GM18520 (cell line): ENCODE measurements at regions not wholly inside any gene's neighbourhood (a gene's known extent, or its start where the extent isn't known, plus 50 kb on each side); places are given as distances from the start of the nearest gene placed in this dataset.

Experiments
- ATAC-seq: cut with Tn5 transposase; IDR thresholded peaks from one replicate; pipeline ENCODE4 v1.9.1; 2021; ENCODE audit not compliant: unreplicated experiment

DNA sequence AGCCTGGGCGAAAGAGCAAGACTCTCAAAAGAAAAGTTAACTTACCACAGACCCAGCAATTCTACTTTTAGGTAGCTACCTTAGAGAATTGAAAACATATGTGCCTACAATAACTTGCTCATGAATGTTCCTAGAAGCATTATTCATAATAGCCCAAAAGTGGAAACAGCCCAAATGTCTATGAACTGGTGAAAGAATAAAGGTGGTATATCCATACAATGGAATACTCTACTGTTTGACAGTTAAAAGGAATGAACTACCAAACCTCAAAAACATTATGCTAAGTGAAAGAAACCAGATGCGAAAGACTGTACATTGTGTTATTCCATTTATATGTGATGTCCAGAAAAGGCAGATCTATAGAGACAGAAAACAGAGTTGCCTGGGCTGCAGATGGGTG is 131.4 kb downstream of the UCHL1 start:
- ATAC-seq: no peak

DNA sequence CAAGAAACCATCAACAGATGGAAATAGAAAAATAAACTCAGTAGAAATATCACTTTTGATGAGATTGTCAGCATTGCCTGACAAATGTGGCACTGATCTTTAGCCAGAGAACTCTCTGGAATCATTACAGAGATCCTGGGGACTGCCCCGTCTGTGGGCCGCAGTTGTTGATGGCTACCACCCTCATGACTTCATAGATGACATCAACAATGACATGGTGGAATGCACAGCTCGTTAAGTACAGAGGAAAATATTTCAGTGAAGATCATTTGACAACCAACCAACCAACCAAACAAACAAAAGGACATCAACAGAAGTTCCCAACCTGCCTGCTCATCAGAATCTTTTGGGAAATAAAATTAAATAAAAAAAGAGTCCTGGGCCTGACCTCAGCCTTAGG is 132.6 kb downstream of the UCHL1 start:
- no peak for ATAC-seq

DNA sequence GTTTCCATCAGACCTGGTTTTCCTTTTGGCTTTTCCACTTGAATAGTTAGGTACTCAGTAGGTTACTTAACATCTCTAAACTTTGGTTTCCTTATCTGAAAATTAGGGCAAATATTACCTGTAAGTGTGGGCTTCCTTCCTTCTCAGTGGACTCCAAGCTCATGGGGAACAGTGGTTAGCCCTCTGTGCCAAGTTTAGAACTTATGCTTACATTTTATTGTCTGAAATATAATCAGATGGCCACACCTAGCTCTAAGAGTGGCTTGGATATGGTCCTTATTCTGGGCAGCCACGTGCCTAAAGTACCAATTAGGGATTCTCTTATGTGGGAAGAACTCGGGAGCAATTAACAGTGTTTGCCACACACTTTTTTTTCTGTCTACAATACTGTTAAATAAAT is 133.9 kb downstream of the UCHL1 start:
- no peak for ATAC-seq

GRCh38 chr4:41391271-41391670 is 134.5 kb downstream of the UCHL1 start:
- ATAC-seq: no peak

GRCh38 chr4:41394481-41394894 is 137.8 kb downstream of the UCHL1 start:
- ATAC-seq: no peak

DNA sequence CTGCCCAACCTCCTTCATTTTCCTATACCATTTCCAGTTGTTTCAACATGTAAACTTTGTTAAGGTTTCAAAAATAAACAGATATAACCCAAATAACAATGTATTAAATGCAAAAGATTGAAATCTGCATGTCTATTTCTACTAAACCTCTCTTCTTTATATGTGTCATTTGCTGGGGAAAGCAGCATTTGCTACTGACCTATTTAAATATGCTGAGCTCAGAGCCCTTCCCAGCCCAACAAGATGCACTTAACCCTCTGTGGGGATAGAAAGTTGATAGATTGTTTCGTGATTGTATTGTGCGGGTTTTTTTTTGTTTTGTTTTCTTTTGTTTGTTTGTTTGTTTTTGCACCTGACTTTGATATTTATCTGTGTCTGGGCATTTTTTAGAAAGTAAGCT is 139.5 kb downstream of the UCHL1 start:
- no peak for ATAC-seq

DNA sequence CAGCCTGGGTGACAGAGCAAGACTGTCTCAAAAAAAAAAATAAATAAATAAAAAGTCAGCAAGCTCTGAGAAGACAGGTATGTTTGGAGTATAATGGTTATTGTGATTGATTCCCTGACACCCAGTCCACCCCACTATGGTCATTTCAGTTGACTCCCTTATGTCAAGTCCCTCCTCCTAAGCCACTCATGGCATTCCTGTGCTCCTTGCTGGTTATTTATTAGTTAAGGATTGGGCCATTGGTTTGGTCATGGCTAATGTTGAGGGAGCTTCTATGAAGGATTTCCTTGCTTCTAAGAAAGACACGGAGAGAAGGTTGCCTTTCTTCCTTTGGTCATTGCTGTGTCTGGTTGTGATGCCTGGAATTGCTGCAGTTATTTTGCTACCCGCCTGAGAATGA is 140.1 kb downstream of the UCHL1 start:
- ATAC-seq: no peak

GRCh38 chr4:41399231-41399630 is 138.7 kb upstream of the LIMCH1 start:
- no peak for ATAC-seq

DNA sequence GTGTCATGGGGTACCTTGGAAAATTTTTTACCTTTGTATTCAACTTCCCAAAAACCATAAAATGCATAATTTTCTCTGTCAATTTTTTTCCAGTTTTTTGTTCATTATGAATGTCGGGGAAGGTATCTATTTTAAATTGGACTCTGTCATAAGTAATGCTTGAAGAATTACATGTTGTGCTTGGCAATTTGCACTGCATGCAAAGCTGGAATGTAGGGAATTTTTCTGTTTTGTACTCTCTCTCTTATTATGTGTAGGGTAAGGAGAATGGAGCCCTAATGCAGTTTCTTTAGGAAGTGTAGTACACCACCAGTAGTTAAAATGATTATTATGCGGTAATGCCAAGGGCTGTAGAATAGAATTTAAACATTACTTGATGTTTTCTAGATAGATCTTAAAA is 137.7 kb upstream of the LIMCH1 start:
- ATAC-seq: no peak

DNA sequence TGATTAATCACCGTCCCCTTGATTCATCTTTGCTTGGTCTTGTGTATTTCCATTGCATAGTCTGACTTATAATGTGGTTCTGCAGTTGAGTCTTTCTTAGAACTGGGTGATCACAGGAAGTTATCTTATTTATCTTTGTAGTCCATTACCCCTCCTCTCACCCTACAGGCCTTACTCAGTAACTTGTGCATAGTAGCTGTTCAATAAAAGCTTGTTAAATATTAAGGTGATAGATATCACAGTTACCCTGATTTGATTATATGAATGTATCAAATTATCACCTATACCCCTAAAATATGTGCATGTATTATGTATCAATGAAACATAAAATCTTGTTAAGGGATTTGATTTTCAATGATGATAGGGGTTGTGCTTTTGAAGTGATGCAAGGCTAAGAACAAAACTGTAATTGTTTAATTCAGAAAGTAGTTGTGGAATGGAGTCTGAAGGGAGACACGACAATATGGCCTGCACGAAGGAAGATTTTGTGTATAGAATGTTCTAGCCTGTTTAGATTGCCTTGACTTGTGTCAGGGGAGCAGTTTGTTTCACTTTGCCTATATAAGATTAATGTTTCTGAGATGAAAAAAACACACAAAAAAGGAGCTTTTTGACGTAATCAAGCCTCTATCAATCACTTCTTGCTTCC is 132.4 kb upstream of the LIMCH1 start:
- ATAC-seq: no peak

DNA sequence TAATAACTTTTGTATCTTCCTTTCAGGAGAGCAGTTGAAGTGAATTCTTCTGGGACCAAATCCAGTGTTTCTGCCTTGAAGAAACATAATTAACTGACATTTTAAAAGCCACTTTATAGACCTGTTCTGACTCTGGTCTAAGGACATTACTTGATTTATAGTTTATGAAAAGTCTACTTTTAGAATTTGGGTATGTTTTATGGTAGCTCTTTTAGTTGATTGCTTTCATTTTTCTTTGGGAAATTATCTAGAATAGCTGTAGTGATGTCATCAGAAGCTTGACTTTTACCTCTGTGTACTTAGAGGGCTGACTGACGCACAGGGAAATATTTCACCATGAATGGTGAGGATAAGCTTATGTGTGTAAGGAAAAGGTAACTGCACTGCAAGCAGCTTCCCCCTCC is 131.8 kb upstream of the LIMCH1 start:
- ATAC-seq: no peak

DNA sequence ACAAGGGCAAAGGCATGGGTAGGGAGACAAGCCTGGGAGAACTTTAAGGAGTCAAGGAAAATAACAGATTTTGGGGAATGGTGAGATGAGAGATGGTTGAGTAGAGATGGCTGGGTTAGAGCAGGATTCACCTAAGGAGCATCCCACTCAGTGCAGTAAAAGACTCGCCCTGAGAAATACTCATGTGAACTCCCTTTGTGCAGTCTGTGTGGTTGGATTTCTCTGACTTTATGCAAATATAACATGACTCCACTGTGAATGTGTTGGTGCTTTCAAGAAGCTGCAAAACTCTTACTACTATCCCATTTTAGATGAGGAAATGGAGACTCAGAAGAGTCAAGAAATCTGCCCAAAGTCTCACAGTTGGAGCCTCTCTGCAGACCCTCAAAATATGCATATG is 129.8 kb upstream of the LIMCH1 start:
- ATAC-seq: no peak

DNA sequence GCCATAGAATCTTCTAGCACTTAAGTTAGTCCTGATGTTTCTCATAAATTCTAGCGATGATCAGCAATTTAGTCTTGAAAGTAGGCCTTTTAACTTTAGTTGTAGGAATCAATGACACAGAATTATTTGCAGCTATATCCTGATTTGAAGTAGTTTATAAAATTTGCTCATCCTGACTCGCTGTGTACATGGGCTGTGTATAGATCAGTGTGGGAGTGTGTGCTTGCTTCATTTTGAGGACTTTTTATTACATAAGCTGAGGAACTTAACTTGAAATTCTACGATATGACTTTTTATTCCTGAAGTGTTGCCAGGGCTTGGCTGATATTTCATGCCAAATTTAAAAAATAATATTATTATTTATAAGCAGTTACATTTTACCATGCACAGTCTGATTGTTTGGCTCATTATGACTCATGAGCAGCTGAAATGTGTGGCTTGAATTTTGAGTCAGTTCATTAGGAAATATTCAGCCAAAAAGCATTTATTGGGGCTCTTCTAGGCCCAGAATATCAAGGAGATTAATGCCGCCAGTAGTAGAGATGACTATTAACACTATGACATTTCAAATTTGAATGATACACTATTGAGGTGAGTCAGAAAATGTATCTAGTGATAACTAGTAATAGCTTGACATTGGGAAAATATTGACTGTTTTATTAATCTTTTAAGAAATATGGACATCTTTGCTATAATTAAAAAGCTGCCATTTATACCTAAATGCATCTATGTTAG is 128.9 kb upstream of the LIMCH1 start:
- no peak for ATAC-seq

DNA sequence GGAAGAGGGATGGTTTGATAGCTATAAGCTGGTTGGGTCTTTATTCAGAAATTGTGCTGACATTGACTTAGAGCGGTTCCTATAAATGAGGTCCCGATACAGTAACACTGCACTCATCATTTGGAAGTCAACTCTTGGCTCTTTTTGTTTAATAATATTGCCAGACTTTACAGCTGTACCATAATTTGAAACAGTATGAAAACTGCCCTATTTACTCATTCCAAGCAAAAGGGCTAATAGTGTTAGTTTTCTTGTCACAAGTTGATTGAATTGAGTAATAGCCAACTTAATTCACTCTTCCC is 128.4 kb upstream of the LIMCH1 start:
- no peak for ATAC-seq

- ATAC-seq: no peak
Measured at GRCh38 chr4:41410049-41410448, 127.9 kb upstream of the LIMCH1 start.

DNA sequence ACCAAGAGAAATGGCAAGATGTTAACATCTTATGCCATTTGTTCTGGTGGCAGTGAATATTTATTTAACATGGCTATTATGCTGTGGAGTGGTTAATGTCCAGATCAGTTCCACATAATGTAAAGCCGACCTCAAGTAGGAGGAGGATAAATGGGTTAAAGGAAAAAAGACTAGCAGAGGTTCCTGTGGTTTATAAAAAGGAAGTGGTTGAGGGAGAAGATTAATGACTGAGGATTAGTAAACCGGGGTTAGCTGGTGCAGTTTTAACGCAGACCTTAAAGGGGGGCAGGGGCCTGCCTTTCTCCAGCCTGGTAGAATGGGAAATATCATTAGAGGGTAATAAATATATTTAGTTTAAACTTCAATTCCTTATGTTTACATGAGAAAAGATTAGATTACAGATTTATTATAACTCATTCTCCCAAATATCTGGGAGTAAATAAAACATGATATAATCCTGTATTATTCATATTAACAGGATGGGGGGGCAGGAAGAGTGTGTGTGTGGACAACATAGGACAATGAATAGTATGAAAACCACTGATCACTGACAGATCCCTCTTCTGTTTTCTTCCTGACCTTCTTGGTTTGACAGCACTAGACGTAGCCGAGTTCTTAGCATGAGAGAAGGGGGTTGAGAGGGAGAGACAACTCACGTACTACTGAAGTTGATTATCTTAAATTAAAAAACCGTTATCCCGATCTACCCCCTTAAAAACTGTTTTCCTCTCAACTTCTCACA is 124.1 kb upstream of the LIMCH1 start:
- ATAC-seq: no peak

DNA sequence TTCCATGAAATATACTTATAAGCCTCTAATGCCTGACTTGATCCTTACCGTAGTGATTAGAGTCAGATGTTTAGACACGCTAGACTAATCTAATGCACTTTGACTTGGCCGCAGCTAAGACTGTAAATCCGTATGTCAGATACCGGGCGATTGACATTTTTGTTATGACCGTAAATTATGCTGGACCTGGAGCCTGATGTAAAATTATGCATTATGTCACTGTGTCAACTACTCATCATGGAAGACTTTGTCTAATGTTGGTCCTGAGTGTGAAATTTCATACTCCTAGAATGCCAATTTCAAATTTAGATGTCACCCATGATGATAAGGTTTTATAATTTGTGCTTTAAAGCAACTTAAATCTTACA is 123.6 kb upstream of the LIMCH1 start:
- ATAC-seq: no peak

- no peak for ATAC-seq
Measured at GRCh38 chr4:41418444-41418843, 119.5 kb upstream of the LIMCH1 start.

DNA sequence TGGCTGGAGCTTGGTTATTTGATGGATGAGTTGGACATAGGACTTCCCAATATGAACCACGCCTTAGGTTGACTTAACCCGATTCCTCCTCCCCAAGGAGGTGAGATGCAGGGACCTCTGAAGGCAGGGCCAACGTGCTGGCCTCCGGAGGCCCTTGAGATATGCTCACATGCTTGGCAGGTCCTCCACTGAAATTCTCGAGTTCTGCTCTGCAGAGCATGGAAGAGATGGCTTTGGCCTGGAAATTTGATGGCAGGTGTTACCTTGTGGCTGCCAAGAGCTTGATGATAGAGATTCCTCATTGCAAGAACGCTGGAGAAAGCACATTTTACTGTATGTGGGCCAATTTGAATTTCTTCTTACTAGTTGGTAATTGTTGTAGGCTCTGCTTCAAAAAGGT is 117.4 kb upstream of the LIMCH1 start:
- ATAC-seq: no peak

DNA sequence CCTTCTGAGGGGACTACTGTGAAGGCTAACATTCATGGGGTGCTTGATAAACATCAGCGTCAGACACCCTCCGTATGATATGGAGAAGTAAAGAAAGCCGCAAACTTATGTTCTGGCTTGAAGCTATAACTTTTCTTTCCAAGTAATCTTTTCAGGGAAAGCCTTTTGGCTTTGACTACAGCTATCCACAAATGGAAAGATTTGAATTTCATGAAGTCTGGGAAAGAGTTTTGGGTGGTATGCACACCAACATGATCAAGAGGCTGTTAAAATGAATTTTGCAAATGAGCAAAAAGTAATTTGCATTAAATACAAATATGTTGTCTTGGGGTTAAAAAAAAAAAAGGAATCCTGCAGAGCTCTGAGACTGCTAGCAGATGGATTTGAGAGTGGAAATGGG is 114.8 kb upstream of the LIMCH1 start:
- ATAC-seq: no peak

DNA sequence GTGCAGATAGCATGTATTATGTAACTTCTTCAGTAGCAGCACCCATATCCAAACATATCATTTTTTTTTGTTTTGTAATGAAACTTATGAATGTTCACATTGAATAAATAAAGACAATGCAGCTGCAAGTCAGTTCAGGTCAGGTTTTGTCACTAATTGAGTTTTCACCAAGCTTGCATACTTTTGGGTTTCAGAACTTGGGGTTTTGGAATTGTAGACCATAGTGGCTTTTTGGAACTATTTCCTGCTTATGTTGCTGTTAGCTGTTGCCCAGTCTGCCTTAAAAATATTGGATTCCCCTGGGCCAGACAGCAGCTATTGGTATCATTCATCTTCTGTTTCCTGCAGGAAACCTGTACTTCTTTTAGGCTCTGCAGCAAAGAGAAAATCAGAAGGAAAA is 113.4 kb upstream of the LIMCH1 start:
- ATAC-seq: no peak

DNA sequence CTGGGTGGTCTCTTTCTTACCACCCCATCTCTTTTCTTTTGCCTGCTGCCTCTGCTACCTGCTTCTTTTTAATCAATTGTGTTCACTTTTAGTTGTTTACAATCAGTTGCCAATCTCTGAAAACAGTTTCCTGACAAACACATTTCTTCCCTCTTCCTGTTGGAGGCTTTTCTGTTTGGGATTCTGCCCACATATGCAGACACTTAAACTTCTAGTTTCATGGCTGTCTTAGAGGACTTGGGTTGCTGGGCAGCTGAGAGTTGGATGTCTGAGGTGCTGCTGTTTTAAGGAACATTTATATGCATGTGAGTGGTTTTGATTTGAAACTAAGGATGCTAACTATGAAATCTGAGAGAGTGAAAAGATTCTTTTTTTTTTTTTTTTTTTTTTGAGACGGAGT is 112.3 kb upstream of the LIMCH1 start:
- no peak for ATAC-seq

GRCh38 chr4:41426539-41426938 is 111.4 kb upstream of the LIMCH1 start:
- ATAC-seq: no peak
